ENCODE measurements at regions not wholly inside any gene's neighbourhood (a gene's known extent, or its start where the extent isn't known, plus 50 kb on each side); places are given as distances from the start of the nearest gene placed in this dataset.
"Not testable (repeated sequence)": the region's sequence is repeated elsewhere in the genome, so short reads cannot be mapped to it uniquely, and the experiment has no call there.

- WGBS (ENCODE audit: insufficient coverage, low coverage, low lambda C conversion rate, missing lambda C conversion rate) = 83% methylated on average over 3 of the region's 5 CpGs
- no peaks in the 10 kb centered on the region for H3K27me3 ChIP-seq
- no peak overlapping the region for H3K4me3 ChIP-seq
- H3K36me3 ChIP-seq = no peaks in the 10 kb centered on the region
- no peak overlapping the region for H3K27ac ChIP-seq
- intact Hi-C loops (cut with DNase I) = no loop called here
- no peaks in the 10 kb centered on the region for H3K4me1 ChIP-seq
- ATAC-seq (no peak), DNase-seq (peak in 1 of 3 donors; percentile 14)
- no peaks in the 10 kb centered on the region for H3K9me3 ChIP-seq
- no peak for TF ChIP-seq POLR2A (IDR thresholded peaks at IDR 0.05)
- no peak for TF ChIP-seq CTCF (IDR thresholded peaks at IDR 0.05)
Observed at GRCh38 chr7:63057265-63057664, 941.4 kb upstream of the ZNF722 start.

- H3K27me3 ChIP-seq; H3K4me1 ChIP-seq; ATAC-seq; intact Hi-C loops (cut with DNase I); H3K36me3 ChIP-seq; H3K4me3 ChIP-seq; H3K9me3 ChIP-seq; H3K27ac ChIP-seq: not testable (repeated sequence)
- 60% methylated on average over 9 of the region's 9 CpGs for WGBS (ENCODE audit: insufficient coverage, low coverage, low lambda C conversion rate, missing lambda C conversion rate)
- peak in 1 of 3 donors; percentile 5 for DNase-seq
Observed at GRCh38 chr7:63060701-63061100, 937.9 kb upstream of the ZNF722 start.

GRCh38 chr7:63065684-63066083 is 933.0 kb upstream of the ZNF722 start:
- H3K27me3 ChIP-seq = no peaks in the 10 kb centered on the region
- no peak for DNase-seq
- H3K9me3 ChIP-seq = no peaks in the 10 kb centered on the region
- no peak overlapping the region for H3K27ac ChIP-seq
- 58% methylated on average over 2 of the region's 2 CpGs for WGBS (ENCODE audit: insufficient coverage, low coverage, low lambda C conversion rate, missing lambda C conversion rate)
- TF ChIP-seq CTCF (IDR thresholded peaks at IDR 0.05) (no peak), POLR2A (IDR thresholded peaks at IDR 0.05) (no peak)
- intact Hi-C loops (cut with DNase I) = no loop called here
- no peak for ATAC-seq
- H3K36me3 ChIP-seq = no peaks in the 10 kb centered on the region
- H3K4me3 ChIP-seq = no peak overlapping the region
- no peaks in the 10 kb centered on the region for H3K4me1 ChIP-seq

- H3K27ac ChIP-seq; ATAC-seq; H3K9me3 ChIP-seq; H3K4me1 ChIP-seq; H3K4me3 ChIP-seq; intact Hi-C loops (cut with DNase I); H3K27me3 ChIP-seq; DNase-seq; H3K36me3 ChIP-seq: not testable (repeated sequence)
- WGBS (ENCODE audit: insufficient coverage, low coverage, low lambda C conversion rate, missing lambda C conversion rate) = 36% methylated on average over 2 of the region's 4 CpGs
Observed at GRCh38 chr7:63066235-63066634, 932.4 kb upstream of the ZNF722 start.

- intact Hi-C loops (cut with DNase I) = no loop called here
- DNase-seq = no peak
Observed at GRCh38 chr7:63067897-63068585, 930.6 kb upstream of the ZNF722 start.

More at GRCh38 chr7:63067897-63068585, 930.6 kb upstream of the ZNF722 start:
- Histone ChIP-seq H3K27me3 (no peaks in the 10 kb centered on the region), H3K36me3 (no peaks in the 10 kb centered on the region), H3K4me1 (no peaks in the 10 kb centered on the region), H3K9me3 (no peaks in the 10 kb centered on the region), H3K27ac (no peak overlapping the region), H3K4me3 (no peak overlapping the region)
- TF ChIP-seq POLR2A (IDR thresholded peaks at IDR 0.05) (no peak), CTCF (IDR thresholded peaks at IDR 0.05) (no peak)
- WGBS (ENCODE audit: insufficient coverage, low coverage, low lambda C conversion rate, missing lambda C conversion rate) = 45% methylated on average over 11 of the region's 42 CpGs
- ATAC-seq = peak in 2 of 4 donors; percentile 37 to 80
